Mesothelial cell of epicardium (in vitro differentiated cells): ENCODE measurements at regions not wholly inside any gene's neighbourhood (a gene's known extent, or its start where the extent isn't known, plus 50 kb on each side); places are given as distances from the start of the nearest gene placed in this dataset.

Experiments used
- DNase-seq, 2 experiments: peaks; one replicate each; pipeline ENCODE4 v3.0.0; 2021; ENCODE audit warnings: low spot score in 2 of 2; ENCODE audit not compliant: unreplicated experiment in 2 of 2
- H3K27ac Mint-ChIP-seq: 2 replicates; pipeline ENCODE4 v1.8.0; 2021; ENCODE audit warnings: mixed read lengths
- H3K27me3 Mint-ChIP-seq: 2 replicates; pipeline ENCODE4 v1.8.0; 2021; ENCODE audit warnings: low read depth, mixed read lengths
- H3K36me3 Mint-ChIP-seq: 2 replicates; pipeline ENCODE4 v1.8.0; 2021; ENCODE audit warnings: mixed read lengths
- H3K4me1 Mint-ChIP-seq: 2 replicates; pipeline ENCODE4 v1.8.0; 2021; ENCODE audit warnings: mixed read lengths
- H3K4me3 Mint-ChIP-seq: 2 replicates; pipeline ENCODE4 v1.8.0; 2021; ENCODE audit warnings: mild to moderate bottlenecking, moderate library complexity, mixed read lengths
- H3K9me3 Mint-ChIP-seq: 2 replicates; pipeline ENCODE4 v1.8.0; 2021; ENCODE audit warnings: mixed read lengths
- TF ChIP-seq, protein P1 (sequence below): fragments of 200-600 bp; sonication (generic); IDR thresholded peaks from one replicate; pipeline ENCODE4 v1.5.0; 2021; ENCODE audit warnings: antibody characterized with exemption; ENCODE audit not compliant: unreplicated experiment

DNA sequence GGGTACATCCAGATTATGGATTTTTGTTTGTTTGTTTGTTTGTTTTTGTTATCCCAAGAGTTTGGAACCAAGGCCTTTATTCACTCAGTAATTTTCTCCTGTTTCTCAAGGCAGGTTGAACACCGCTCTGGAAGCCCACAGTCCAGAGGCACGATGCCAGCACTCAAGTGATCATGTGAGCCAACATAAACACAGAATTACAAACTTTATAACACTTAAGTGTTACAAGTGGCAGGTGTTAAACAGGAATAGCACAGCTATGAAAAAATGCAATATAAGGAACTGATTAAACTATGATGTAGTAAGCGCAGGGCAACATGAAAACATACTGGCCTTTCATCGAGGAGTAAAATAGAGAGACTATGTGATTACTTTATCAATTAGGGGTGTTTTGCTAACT is 1885.8 kb upstream of the SEL1L start:
- H3K36me3 Mint-ChIP-seq, result no peaks in the 10 kb centered on the region
- TF ChIP-seq, protein P1, sequence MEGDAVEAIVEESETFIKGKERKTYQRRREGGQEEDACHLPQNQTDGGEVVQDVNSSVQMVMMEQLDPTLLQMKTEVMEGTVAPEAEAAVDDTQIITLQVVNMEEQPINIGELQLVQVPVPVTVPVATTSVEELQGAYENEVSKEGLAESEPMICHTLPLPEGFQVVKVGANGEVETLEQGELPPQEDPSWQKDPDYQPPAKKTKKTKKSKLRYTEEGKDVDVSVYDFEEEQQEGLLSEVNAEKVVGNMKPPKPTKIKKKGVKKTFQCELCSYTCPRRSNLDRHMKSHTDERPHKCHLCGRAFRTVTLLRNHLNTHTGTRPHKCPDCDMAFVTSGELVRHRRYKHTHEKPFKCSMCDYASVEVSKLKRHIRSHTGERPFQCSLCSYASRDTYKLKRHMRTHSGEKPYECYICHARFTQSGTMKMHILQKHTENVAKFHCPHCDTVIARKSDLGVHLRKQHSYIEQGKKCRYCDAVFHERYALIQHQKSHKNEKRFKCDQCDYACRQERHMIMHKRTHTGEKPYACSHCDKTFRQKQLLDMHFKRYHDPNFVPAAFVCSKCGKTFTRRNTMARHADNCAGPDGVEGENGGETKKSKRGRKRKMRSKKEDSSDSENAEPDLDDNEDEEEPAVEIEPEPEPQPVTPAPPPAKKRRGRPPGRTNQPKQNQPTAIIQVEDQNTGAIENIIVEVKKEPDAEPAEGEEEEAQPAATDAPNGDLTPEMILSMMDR, result no peak
- no peak overlapping the region for H3K27ac Mint-ChIP-seq
- H3K4me3 Mint-ChIP-seq, result no peak overlapping the region
- peaks cover 19% of the 10 kb centered on the region for H3K4me1 Mint-ChIP-seq
- no peaks in the 10 kb centered on the region for H3K9me3 Mint-ChIP-seq
- DNase-seq, result no peak
- no peaks in the 10 kb centered on the region for H3K27me3 Mint-ChIP-seq

DNA sequence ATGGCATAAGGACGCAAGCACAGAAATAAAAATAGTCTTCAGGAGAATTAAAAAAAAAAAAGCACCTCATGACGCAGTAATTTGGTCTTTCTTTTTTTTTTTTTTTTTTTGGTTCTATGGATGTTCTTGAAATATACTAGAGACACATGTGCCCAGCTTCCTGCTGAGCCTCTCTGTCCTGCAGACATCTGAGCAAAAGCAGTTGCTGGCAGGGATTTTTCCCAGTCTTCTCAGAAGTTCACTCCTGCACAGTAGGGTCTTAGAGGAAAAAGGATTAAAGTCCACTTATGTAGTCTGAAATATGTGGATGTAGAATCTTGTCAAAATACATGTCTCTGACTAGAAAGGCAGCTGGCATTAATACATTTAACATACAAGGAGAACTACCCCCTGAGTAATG is 1888.1 kb upstream of the SEL1L start:
- TF ChIP-seq, protein P1, result no peak
- no peak for DNase-seq
- peaks cover 6% of the 10 kb centered on the region for H3K9me3 Mint-ChIP-seq
- H3K27ac Mint-ChIP-seq, result no peak overlapping the region
- H3K4me1 Mint-ChIP-seq, result peaks cover 19% of the 10 kb centered on the region
- no peaks in the 10 kb centered on the region for H3K27me3 Mint-ChIP-seq
- no peaks in the 10 kb centered on the region for H3K36me3 Mint-ChIP-seq
- H3K4me3 Mint-ChIP-seq, result no peak overlapping the region

GRCh38 chr14:83425138-83425537 is 1891.5 kb upstream of the SEL1L start:
- Mint-ChIP-seq H3K4me1 (peaks cover 19% of the 10 kb centered on the region), H3K27ac (no peak overlapping the region), H3K9me3 (peaks cover 6% of the 10 kb centered on the region), H3K4me3 (no peak overlapping the region), H3K36me3 (no peaks in the 10 kb centered on the region), H3K27me3 (no peaks in the 10 kb centered on the region)
- DNase-seq, result no peak
- TF ChIP-seq, protein P1, result no peak

GRCh38 chr14:83425706-83426105 is 1892.1 kb upstream of the SEL1L start:
- no peak overlapping the region for H3K4me3 Mint-ChIP-seq
- TF ChIP-seq, protein P1, result no peak
- H3K9me3 Mint-ChIP-seq, result peaks cover 6% of the 10 kb centered on the region
- H3K36me3 Mint-ChIP-seq, result no peaks in the 10 kb centered on the region
- H3K27me3 Mint-ChIP-seq, result no peaks in the 10 kb centered on the region
- H3K27ac Mint-ChIP-seq, result no peak overlapping the region
- no peak for DNase-seq
- peaks cover 19% of the 10 kb centered on the region for H3K4me1 Mint-ChIP-seq

DNA sequence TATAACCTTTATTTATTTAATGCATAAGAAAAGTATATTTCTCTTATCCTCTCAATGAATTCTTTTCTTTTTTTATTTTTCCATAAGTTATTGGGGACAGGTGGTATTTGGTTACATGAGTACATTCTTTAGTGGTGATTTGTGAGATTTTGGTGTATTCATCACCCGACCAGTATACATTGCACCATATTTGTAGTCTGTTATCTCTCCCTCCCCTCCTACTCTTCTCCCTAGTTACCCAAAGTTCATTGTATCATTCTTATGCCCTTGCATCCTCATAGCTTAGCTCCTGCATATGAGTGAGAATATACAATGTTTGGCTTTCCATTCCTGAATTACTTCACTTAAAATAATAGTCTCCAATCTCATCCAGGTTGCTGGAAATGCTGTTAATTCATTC is 1900.0 kb upstream of the SEL1L start:
- Mint-ChIP-seq H3K4me3 (no peak overlapping the region), H3K4me1 (no peaks in the 10 kb centered on the region), H3K36me3 (no peaks in the 10 kb centered on the region), H3K9me3 (peaks cover 13% of the 10 kb centered on the region), H3K27me3 (no peaks in the 10 kb centered on the region), H3K27ac (no peak overlapping the region)
- TF ChIP-seq, protein P1, result no peak
- DNase-seq, result no peak

DNA sequence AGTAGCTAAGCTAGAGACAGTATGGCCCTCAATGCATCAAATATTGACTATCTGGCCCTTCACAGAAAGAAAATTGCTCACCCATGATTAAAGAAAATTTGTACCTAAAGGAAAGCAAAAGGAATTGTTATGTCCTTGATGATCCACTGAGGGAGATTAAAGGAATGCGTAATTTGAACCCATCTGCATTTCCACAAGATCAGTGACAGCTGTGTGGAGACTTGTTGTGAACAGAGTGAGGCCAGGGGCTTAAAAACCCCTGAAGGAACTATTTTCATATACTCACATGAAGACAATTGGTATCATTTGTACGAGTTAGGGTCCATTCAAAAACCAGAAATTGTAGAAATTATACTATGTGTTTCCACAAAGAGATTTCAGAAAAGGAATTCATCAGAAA is 1908.1 kb upstream of the SEL1L start:
- DNase-seq, result no peak
- no peaks in the 10 kb centered on the region for H3K4me1 Mint-ChIP-seq
- TF ChIP-seq, protein P1, result no peak
- no peaks in the 10 kb centered on the region for H3K36me3 Mint-ChIP-seq
- no peak overlapping the region for H3K27ac Mint-ChIP-seq
- peaks cover 12% of the 10 kb centered on the region for H3K9me3 Mint-ChIP-seq
- H3K27me3 Mint-ChIP-seq, result no peaks in the 10 kb centered on the region
- no peak overlapping the region for H3K4me3 Mint-ChIP-seq
